Activated B cell treated with CpG ODN at 0.5 μM for 24 hours (primary cell): ENCODE measurements at regions not wholly inside any gene's neighbourhood (a gene's known extent, or its start where the extent isn't known, plus 50 kb on each side); places are given as distances from the start of the nearest gene placed in this dataset.

Experiments
- ATAC-seq: fragments of 200-7000 bp; cut with Tn5 transposase; one replicate; pipeline ENCODE4 v1.10.0; 2021; ENCODE audit warnings: low read depth, mild to moderate bottlenecking, moderate library complexity
- CTCF ChIA-PET: fragments of 350-600 bp; sonication (Branson Sonifier 250); formaldehyde crosslinking; loops from one replicate; lab custom pipeline; 2021; ENCODE audit warnings: antibody characterized with exemption; lab: Charles Lee
- POLR2A ChIA-PET: fragments of 350-600 bp; sonication (Branson Sonifier 250); formaldehyde crosslinking; loops from one replicate; lab custom pipeline; 2021; ENCODE audit warnings: antibody characterized with exemption; lab: Charles Lee
- DNase-seq: peaks from one replicate; pipeline ENCODE4 v3.0.0; 2022
- H3K27ac Mint-ChIP-seq: one replicate; pipeline ENCODE4 v1.8.0; 2020; ENCODE audit warnings: mixed read lengths
- H3K27me3 Mint-ChIP-seq: one replicate; pipeline ENCODE4 v1.8.0; 2021; ENCODE audit warnings: mixed read lengths
- H3K36me3 Mint-ChIP-seq: one replicate; pipeline ENCODE4 v1.8.0; 2021; ENCODE audit warnings: low read depth, mixed read lengths
- H3K4me1 Mint-ChIP-seq: one replicate; pipeline ENCODE4 v1.8.0; 2021; ENCODE audit warnings: mixed read lengths
- H3K4me3 Mint-ChIP-seq: one replicate; pipeline ENCODE4 v1.8.0; 2020; ENCODE audit warnings: mild to moderate bottlenecking, mixed read lengths
- H3K9me3 Mint-ChIP-seq: one replicate; pipeline ENCODE4 v1.8.0; 2020; ENCODE audit warnings: mixed read lengths
- intact Hi-C: fragments of 100-400 bp; cut with micrococcal nuclease; formaldehyde crosslinking; loops from one replicate; pipeline ENCODE4 v1.15.1; 2024
- TF ChIP-seq, protein P1 (sequence below): fragments of 200-600 bp; IDR thresholded peaks from one replicate; pipeline ENCODE4 v1.8.0; 2022; ENCODE audit warnings: antibody characterized with exemption, mild to moderate bottlenecking

DNA sequence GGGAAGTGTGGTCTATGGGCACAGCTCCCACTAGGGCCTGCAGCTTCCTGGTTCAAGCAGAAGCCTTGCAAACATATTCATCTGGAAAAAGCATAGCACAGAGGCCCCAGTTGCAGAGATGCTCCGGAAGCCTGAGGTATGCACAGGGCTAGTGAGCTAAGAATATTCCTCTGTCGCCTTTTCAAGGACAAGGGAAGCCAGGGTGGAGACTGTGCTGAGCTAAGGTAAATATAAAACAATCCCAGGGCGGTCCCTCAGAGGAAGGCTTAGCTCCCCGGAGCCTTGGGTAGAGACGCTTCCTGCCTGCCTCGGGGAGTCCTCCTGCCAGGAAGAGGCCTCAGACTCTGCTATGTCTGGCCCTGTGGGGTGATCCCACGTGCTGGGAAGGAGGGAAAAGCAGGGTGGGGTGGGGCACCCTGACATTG is 134.8 kb upstream of the FOXA2 start:
- Mint-ChIP-seq H3K4me3 (no peak overlapping the region), H3K9me3 (no peaks in the 10 kb centered on the region), H3K27ac (no peak overlapping the region), H3K27me3 (peaks cover 8% of the 10 kb centered on the region), H3K4me1 (peaks cover 4% of the 10 kb centered on the region), H3K36me3 (no peaks in the 10 kb centered on the region)
- TF ChIP-seq, protein P1, sequence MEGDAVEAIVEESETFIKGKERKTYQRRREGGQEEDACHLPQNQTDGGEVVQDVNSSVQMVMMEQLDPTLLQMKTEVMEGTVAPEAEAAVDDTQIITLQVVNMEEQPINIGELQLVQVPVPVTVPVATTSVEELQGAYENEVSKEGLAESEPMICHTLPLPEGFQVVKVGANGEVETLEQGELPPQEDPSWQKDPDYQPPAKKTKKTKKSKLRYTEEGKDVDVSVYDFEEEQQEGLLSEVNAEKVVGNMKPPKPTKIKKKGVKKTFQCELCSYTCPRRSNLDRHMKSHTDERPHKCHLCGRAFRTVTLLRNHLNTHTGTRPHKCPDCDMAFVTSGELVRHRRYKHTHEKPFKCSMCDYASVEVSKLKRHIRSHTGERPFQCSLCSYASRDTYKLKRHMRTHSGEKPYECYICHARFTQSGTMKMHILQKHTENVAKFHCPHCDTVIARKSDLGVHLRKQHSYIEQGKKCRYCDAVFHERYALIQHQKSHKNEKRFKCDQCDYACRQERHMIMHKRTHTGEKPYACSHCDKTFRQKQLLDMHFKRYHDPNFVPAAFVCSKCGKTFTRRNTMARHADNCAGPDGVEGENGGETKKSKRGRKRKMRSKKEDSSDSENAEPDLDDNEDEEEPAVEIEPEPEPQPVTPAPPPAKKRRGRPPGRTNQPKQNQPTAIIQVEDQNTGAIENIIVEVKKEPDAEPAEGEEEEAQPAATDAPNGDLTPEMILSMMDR: no peak
- intact Hi-C loops: no loop called here
- no peak for ATAC-seq
- no peak for DNase-seq
- POLR2A ChIA-PET: no interaction called here
- CTCF ChIA-PET: no interaction called here

DNA sequence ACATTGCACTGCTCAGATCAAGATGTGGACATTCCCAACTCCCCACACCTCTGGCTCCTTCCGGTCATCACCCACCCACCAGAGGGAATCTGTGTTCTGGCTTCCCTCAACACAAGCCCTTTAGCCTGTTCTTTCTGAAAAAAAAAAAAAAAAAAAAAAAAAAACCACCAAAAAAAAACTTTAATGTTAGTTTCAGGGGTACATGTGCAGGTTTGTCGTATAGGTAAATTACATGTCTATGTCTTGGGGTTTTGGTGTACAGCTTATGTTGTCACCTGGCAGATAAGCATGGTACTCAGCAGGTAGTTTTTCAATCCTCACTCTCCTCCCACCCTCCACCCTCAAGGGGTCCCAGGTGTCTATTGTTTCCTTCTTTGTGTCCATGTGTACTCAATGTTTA is 135.8 kb upstream of the FOXA2 start:
- no peak overlapping the region for H3K27ac Mint-ChIP-seq
- ChIA-PET CTCF (no interaction called here), POLR2A (no interaction called here)
- no peaks in the 10 kb centered on the region for H3K9me3 Mint-ChIP-seq
- ATAC-seq (no peak), DNase-seq (no peak)
- H3K27me3 Mint-ChIP-seq: peaks cover 8% of the 10 kb centered on the region
- H3K36me3 Mint-ChIP-seq: no peaks in the 10 kb centered on the region
- H3K4me3 Mint-ChIP-seq: no peak overlapping the region
- peaks cover 4% of the 10 kb centered on the region for H3K4me1 Mint-ChIP-seq
- TF ChIP-seq, protein P1: no peak
- intact Hi-C loops: no loop called here

DNA sequence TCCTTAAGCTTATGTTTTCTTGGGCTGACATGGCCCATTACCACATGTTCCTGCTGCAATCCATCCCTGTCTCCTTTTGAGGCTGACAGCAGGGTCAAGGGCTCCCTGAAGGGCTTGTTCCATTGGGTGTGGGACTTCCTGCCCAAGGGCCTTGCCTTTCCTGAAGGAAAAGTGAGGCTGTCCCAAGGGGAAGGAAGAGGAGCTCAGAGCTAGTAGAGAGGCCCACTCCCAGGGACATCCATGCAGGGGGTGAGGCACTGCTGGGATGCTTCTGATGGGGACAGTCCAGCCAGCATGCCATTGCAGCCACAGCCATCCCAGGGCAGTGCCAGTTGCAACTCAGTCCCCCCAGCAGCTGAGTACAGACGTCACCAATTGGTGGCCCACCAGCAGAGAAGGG is 138.4 kb upstream of the FOXA2 start:
- Mint-ChIP-seq H3K27ac (no peak overlapping the region), H3K27me3 (peaks cover 6% of the 10 kb centered on the region), H3K4me3 (no peak overlapping the region), H3K4me1 (no peaks in the 10 kb centered on the region), H3K36me3 (no peaks in the 10 kb centered on the region), H3K9me3 (no peaks in the 10 kb centered on the region)
- intact Hi-C loops: no loop called here
- POLR2A ChIA-PET: no interaction called here
- DNase-seq (no peak), ATAC-seq (no peak)
- CTCF ChIA-PET: no interaction called here
- TF ChIP-seq, protein P1: no peak

DNA sequence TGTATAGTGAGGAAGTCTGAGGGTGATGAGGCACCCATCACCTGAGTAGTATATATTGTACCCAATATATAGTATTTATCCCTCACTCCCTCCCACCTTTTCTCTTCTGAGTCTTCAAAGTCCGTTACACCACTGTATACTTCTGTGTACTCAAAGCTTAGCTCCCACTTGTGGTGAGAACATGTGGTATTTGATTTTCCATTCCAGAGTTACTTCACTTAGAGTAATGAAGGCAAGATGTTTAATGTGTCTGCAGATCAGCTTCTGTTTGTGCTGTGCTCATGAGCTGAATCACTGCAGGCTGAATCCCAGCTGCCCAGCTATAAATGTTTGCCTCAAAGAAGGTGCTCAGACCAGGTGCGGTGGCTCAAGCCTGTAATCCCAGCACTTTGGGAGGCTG is 139.3 kb upstream of the FOXA2 start:
- TF ChIP-seq, protein P1: no peak
- H3K4me3 Mint-ChIP-seq: no peak overlapping the region
- no peaks in the 10 kb centered on the region for H3K4me1 Mint-ChIP-seq
- no peaks in the 10 kb centered on the region for H3K9me3 Mint-ChIP-seq
- no peak overlapping the region for H3K27ac Mint-ChIP-seq
- DNase-seq (no peak), ATAC-seq (no peak)
- ChIA-PET CTCF (no interaction called here), POLR2A (no interaction called here)
- intact Hi-C loops: no loop called here
- no peaks in the 10 kb centered on the region for H3K36me3 Mint-ChIP-seq
- peaks cover 4% of the 10 kb centered on the region for H3K27me3 Mint-ChIP-seq

DNA sequence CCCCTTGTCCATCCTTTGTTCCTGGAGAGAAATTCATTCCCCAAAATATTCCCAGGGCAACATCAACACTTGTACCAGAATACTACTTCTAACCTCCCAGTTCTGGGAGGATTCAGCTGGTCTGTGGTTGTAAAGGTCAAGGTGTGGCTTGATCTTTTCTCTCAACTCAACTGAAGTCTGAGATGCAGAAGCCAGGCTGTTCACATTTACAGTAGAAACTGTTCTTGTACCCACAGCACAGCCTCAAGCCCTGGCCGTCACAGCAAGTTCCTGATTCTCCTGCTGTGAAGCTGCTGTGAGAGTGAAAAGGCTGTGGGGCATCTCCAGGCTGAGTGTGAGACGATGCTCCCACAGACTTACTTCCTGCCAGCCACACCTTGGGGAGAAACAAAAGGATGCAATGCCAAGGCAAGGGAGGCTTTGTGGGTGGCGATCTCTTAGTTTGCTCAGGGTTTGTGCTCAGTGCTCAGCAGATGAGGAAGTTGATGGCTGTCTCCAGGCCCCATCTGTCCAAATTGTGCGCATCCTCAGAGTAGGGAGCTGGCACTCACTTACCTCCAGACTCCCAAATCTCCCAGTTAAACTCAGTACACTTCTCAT is 143.9 kb upstream of the FOXA2 start:
- Mint-ChIP-seq H3K27me3 (peaks cover 1% of the 10 kb centered on the region), H3K4me1 (no peaks in the 10 kb centered on the region), H3K4me3 (no peak overlapping the region), H3K27ac (no peak overlapping the region), H3K36me3 (no peaks in the 10 kb centered on the region), H3K9me3 (no peaks in the 10 kb centered on the region)
- ChIA-PET POLR2A (no interaction called here), CTCF (no interaction called here)
- TF ChIP-seq, protein P1: no peak
- ATAC-seq: no peak
- intact Hi-C loops: no loop called here
- DNase-seq: no peak
